HG02759 (cell line): ENCODE measurements at regions not wholly inside any gene's neighbourhood (a gene's known extent, or its start where the extent isn't known, plus 50 kb on each side); places are given as distances from the start of the nearest gene placed in this dataset.
"Not testable (repeated sequence)": the region's sequence is repeated elsewhere in the genome, so short reads cannot be mapped to it uniquely, and the experiment has no call there.

Experiments used
- ATAC-seq: cut with Tn5 transposase; IDR thresholded peaks from one replicate; pipeline ENCODE4 v1.9.1; 2021; ENCODE audit warnings: mild to moderate bottlenecking, moderate library complexity; ENCODE audit not compliant: unreplicated experiment

- not testable (repeated sequence) for ATAC-seq
Measured at GRCh38 chr13:87976650-87977049, 305.5 kb downstream of the SLITRK5 start.

GRCh38 chr13:87981416-87981815 lies 310.2 kb downstream of the SLITRK5 start:
- no peak for ATAC-seq

GRCh38 chr13:87982400-87982799 lies 311.2 kb downstream of the SLITRK5 start:
- no peak for ATAC-seq

GRCh38 chr13:87986639-87987250 lies 315.6 kb downstream of the SLITRK5 start:
- ATAC-seq, result no peak

GRCh38 chr13:87998081-87998480 lies 326.9 kb downstream of the SLITRK5 start:
- no peak for ATAC-seq

- ATAC-seq, result no peak
Measured at GRCh38 chr13:87999240-87999700, 328.1 kb downstream of the SLITRK5 start.

GRCh38 chr13:87999788-88000187 lies 328.6 kb downstream of the SLITRK5 start:
- ATAC-seq, result no peak

GRCh38 chr13:88000239-88000638 lies 329.1 kb downstream of the SLITRK5 start:
- ATAC-seq, result no peak

- no peak for ATAC-seq
Measured at GRCh38 chr13:88000787-88001186, 329.6 kb downstream of the SLITRK5 start.

GRCh38 chr13:88005188-88005587 lies 334.0 kb downstream of the SLITRK5 start:
- no peak for ATAC-seq

- ATAC-seq, result no peak
Measured at GRCh38 chr13:88014527-88014926, 343.4 kb downstream of the SLITRK5 start.

GRCh38 chr13:88022431-88023208 lies 351.4 kb downstream of the SLITRK5 start:
- ATAC-seq, result no peak

GRCh38 chr13:88026241-88026640 lies 355.1 kb downstream of the SLITRK5 start:
- no peak for ATAC-seq

GRCh38 chr13:88031980-88032559 lies 360.9 kb downstream of the SLITRK5 start:
- ATAC-seq, result no peak

GRCh38 chr13:88036205-88036604 lies 365.0 kb downstream of the SLITRK5 start:
- not testable (repeated sequence) for ATAC-seq

GRCh38 chr13:88042489-88042888 lies 371.3 kb downstream of the SLITRK5 start:
- ATAC-seq, result no peak

GRCh38 chr13:88051746-88052482 lies 380.7 kb downstream of the SLITRK5 start:
- no peak for ATAC-seq

- ATAC-seq, result no peak
Measured at GRCh38 chr13:88063741-88064140, 392.6 kb downstream of the SLITRK5 start.

GRCh38 chr13:88066847-88067246 lies 395.7 kb downstream of the SLITRK5 start:
- ATAC-seq, result no peak

- no peak for ATAC-seq
Measured at GRCh38 chr13:88068316-88068715, 397.1 kb downstream of the SLITRK5 start.

- ATAC-seq, result no peak
Measured at GRCh38 chr13:88068975-88069374, 397.8 kb downstream of the SLITRK5 start.
